GM12872 (cell line): ENCODE measurements at regions not wholly inside any gene's neighbourhood (a gene's known extent, or its start where the extent isn't known, plus 50 kb on each side); places are given as distances from the start of the nearest gene placed in this dataset.

ENCODE experiments used
- CTCF ChIP-seq: IDR thresholded peaks from 3 replicates; pipeline ENCODE4 v1.5.1; 2011; ENCODE audit warnings: low read depth, mild to moderate bottlenecking, low read length, moderate library complexity; ENCODE audit not compliant: insufficient read depth

- no peak for TF ChIP-seq CTCF
Observed at GRCh38 chr7:9960460-9960859, 1013.2 kb upstream of the PHF14 start.

GRCh38 chr7:9961161-9961922 lies 1012.3 kb upstream of the PHF14 start:
- TF ChIP-seq CTCF: no peak

DNA sequence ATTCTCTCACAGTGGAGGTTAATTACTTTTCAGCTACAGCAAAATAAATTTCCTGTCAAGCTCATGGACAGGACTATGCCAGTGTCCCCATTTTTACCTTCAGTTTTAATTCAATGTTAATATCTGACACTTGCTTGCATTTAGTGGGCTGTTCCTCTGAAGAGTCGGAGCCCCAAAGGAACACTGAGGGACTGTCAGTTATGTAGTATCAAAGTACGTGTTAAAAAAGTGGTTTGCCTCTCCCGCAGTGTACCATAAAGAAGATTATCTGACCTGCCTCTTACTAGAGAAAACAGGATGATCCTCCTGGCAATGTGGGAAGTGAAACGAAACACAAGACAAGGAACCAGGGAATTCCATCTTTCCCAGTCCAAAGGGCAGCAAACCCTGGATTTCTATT lies 1010.9 kb upstream of the PHF14 start:
- no peak for TF ChIP-seq CTCF

DNA sequence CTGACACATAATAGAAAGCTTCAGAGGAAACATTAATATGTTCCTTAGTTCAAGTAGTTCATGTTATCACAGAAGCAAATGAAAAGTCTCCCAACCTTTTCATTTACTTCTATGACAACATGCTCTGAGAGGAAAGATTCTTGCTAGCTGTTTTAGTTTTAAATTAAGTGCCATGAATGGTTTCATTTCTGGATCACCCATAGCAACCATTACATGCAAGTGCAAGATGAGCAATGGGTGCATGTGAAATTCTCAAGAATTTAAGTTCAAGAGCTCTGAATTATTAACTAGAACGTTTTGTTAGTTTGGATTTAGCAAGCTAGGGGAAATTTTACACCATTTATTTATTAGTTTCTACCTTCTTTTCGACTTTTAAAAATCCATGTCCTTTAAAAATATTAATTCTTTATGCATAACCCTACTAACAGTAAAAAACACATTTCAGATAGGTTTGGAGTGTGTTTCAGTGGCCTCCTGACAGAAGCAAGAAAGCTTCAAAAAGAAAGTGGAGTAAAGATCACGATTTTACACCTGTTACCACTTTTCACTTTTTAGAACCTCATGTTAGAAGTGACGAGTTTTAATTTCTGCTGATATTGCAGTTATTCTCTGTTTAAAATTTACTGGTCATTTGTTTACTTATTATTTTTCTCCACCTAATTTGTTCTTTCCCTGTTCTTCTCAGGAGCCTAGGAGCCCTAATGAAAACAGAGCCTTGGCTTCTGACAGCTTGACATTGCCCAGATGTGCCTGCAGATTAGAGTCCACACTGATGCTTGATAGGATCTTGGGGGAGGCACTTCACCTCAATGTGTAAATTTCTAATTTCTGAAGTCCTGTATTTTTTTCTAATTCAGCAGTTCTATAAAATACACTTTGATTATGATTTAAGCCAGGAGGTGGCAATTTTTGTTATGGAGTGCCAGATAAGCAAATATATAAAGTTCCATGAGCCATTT lies 995.3 kb upstream of the PHF14 start:
- TF ChIP-seq CTCF: no peak

GRCh38 chr7:9981742-9982349 lies 991.8 kb upstream of the PHF14 start:
- TF ChIP-seq CTCF: no peak

- TF ChIP-seq CTCF: no peak
Observed at GRCh38 chr7:9983048-9983447, 990.6 kb upstream of the PHF14 start.

DNA sequence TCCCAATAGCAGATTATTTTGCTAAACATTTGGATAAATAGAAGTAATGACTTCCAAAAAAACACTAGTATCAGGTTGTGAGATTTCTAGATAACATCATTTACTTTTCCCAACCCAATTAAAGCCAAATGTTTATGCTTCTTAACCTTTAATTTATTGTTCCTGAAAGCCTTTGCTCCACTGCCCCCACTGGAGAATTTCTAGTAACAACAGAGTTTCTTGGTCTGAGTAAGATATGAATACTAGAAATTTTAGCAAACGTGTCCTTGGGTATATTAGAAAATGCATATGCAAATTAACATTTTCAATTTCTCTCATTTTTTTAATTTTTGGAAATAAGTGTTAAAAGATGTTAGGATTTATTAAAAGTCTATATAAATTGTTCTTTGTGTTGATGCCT lies 958.0 kb upstream of the PHF14 start:
- TF ChIP-seq CTCF: no peak
